Calu3 (cell line): ENCODE measurements at regions not wholly inside any gene's neighbourhood (a gene's known extent, or its start where the extent isn't known, plus 50 kb on each side); places are given as distances from the start of the nearest gene placed in this dataset.

Experiments
- BruUV-seq: library from RNA; stranded (reverse); fragments of 400-500 nt; replicated peaks from 2 replicates; lab custom pipeline; 2021; lab: Mats Ljungman, UMichigan
- CTCF ChIA-PET: fragments of 300-600 bp; sonication (Branson Sonifier 250); formaldehyde crosslinking; loops from one replicate; lab custom pipeline; 2022; ENCODE audit warnings: antibody characterized with exemption; lab: Charles Lee
- DNase-seq: peaks from one replicate; pipeline ENCODE4 v3.0.0; 2022
- H3K27ac Mint-ChIP-seq: one replicate; pipeline ENCODE4 v1.8.0; 2022; ENCODE audit warnings: mixed read lengths; ENCODE audit not compliant: unreplicated experiment
- H3K27me3 Mint-ChIP-seq: one replicate; pipeline ENCODE4 v1.8.0; 2022; ENCODE audit warnings: mixed read lengths; ENCODE audit not compliant: unreplicated experiment
- H3K36me3 Mint-ChIP-seq: one replicate; pipeline ENCODE4 v1.8.0; 2022; ENCODE audit warnings: mild to moderate bottlenecking, moderate library complexity, mixed read lengths; ENCODE audit not compliant: insufficient read depth, unreplicated experiment
- H3K4me1 Mint-ChIP-seq: one replicate; pipeline ENCODE4 v1.8.0; 2022; ENCODE audit warnings: mild to moderate bottlenecking, low read depth, mixed read lengths; ENCODE audit not compliant: unreplicated experiment
- H3K4me3 Mint-ChIP-seq: one replicate; pipeline ENCODE4 v1.8.0; 2022; ENCODE audit warnings: mild to moderate bottlenecking, low read depth, moderate library complexity, mixed read lengths; ENCODE audit not compliant: unreplicated experiment
- H3K9me3 Mint-ChIP-seq: one replicate; pipeline ENCODE4 v1.8.0; 2022; ENCODE audit warnings: low read depth, mixed read lengths; ENCODE audit not compliant: unreplicated experiment
- intact Hi-C: fragments of 100-400 bp; cut with micrococcal nuclease; formaldehyde crosslinking; loops from one replicate; pipeline ENCODE4 v1.10.0; 2022; ENCODE audit not compliant: unreplicated experiment
- TF ChIP-seq, protein P1 (sequence below): fragments of 200-600 bp; IDR thresholded peaks from one replicate; pipeline ENCODE4 v1.8.0; 2022; ENCODE audit warnings: antibody characterized with exemption; ENCODE audit not compliant: unreplicated experiment

DNA sequence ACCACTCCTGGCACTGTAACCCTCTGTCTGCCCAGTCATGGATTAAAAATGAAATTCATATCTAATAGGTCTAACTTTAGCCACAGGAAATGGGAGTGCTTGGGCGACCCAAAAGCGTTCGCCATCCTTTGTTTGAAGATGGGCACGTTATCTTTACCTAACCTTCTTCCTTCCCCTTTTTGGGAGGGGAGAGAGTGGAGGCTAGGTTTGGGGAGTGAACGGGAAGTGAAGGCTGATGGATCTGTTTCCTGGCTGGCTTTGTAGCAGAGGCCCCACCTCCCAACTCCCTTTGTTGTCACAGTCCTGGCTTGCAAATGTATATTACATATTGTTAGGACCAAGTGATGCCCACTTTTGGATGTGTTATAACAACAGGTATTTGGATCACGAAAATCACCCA lies 98.1 kb upstream of the ARHGEF3 start:
- Mint-ChIP-seq H3K27ac (no peak overlapping the region), H3K9me3 (no peaks in the 10 kb centered on the region), H3K4me3 (no peak overlapping the region), H3K27me3 (no peaks in the 10 kb centered on the region), H3K36me3 (no peaks in the 10 kb centered on the region), H3K4me1 (peaks cover 4% of the 10 kb centered on the region)
- no peak for DNase-seq
- intact Hi-C loops: no loop called here
- TF ChIP-seq, protein P1, sequence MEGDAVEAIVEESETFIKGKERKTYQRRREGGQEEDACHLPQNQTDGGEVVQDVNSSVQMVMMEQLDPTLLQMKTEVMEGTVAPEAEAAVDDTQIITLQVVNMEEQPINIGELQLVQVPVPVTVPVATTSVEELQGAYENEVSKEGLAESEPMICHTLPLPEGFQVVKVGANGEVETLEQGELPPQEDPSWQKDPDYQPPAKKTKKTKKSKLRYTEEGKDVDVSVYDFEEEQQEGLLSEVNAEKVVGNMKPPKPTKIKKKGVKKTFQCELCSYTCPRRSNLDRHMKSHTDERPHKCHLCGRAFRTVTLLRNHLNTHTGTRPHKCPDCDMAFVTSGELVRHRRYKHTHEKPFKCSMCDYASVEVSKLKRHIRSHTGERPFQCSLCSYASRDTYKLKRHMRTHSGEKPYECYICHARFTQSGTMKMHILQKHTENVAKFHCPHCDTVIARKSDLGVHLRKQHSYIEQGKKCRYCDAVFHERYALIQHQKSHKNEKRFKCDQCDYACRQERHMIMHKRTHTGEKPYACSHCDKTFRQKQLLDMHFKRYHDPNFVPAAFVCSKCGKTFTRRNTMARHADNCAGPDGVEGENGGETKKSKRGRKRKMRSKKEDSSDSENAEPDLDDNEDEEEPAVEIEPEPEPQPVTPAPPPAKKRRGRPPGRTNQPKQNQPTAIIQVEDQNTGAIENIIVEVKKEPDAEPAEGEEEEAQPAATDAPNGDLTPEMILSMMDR: no peak
- CTCF ChIA-PET: no interaction called here
- BruUV-seq: no TSS peak

DNA sequence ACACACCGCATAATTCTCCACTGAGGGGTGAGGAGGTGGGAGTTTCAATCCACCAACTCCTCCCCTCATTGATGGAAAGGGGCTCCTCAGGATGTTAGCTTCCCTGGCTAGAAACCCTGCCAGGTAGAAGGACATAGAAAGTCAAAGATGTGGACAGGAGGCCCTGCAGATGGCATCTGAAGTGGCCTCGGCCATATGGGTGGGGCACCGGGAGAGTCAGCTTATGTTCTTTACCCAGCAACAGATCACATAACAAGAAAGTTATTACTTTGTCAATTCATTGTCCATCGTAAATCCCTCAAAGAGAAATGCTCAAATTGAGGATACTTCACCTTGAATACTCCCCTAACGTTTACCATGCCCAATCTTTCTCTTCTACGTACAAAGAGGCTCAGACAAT lies 97.3 kb upstream of the ARHGEF3 start:
- no peak overlapping the region for H3K4me3 Mint-ChIP-seq
- no peak overlapping the region for H3K27ac Mint-ChIP-seq
- H3K27me3 Mint-ChIP-seq: no peaks in the 10 kb centered on the region
- intact Hi-C loops: no loop called here
- DNase-seq: no peak
- H3K36me3 Mint-ChIP-seq: no peaks in the 10 kb centered on the region
- TF ChIP-seq, protein P1: no peak
- no TSS peak for BruUV-seq
- H3K9me3 Mint-ChIP-seq: no peaks in the 10 kb centered on the region
- H3K4me1 Mint-ChIP-seq: no peaks in the 10 kb centered on the region
- CTCF ChIA-PET: no interaction called here

DNA sequence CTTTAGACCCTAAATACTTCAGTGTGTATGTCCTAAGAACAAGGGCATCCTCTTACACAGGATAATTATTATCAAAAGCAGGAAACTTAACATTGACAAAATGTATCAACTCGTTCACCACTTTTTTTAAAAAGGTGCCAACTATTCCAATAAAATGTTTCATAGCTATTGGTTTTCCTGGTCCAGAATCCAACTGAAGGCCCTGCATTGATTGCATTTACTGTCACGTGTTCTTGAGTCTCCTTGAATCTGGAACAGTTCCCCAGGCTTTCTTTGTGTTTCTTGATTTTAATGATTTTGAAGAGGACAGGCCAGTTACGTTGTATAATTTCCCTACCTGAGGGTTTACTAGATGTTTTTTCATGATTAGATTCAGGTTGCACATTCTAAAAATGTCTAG lies 94.6 kb upstream of the ARHGEF3 start:
- Mint-ChIP-seq H3K4me3 (no peak overlapping the region), H3K4me1 (no peaks in the 10 kb centered on the region), H3K27me3 (no peaks in the 10 kb centered on the region), H3K9me3 (no peaks in the 10 kb centered on the region), H3K27ac (no peak overlapping the region), H3K36me3 (no peaks in the 10 kb centered on the region)
- TF ChIP-seq, protein P1: no peak
- CTCF ChIA-PET: interaction anchor here (0.6 kb wide), 1 partner anchor 240 kb away, joined by 6 read pairs; no protein-coding TSS in a partner anchor
- no peak for DNase-seq
- no TSS peak for BruUV-seq
- intact Hi-C loops: no loop called here

DNA sequence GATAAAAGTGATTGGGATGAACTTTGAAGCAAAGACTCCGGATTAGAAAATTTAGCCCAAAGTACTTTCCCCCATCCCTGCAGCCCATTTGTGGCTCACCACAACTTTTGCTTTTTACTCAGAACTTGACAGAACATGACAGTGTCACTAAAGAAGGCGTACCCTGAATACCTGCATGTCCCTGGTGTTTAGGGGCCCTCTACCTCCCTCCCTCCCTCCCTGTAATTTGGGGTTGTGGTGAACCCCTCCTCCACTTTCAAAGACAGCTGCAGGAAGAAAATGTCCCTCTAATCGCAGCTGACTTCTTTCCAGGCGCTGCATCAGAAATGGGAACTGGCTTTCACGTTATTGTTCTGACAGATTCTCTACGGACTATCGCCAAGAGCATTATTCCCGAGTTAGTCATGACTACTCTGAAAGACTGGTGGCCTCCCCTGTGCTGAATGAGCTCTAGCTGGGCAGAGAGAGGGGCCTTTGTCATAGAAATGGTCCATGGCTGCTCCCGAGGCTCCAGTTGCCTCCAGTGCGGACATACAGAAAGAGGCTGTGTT lies 93.2 kb upstream of the ARHGEF3 start:
- no peaks in the 10 kb centered on the region for H3K36me3 Mint-ChIP-seq
- CTCF ChIA-PET: interaction anchor here (0.7 kb wide), 2 partner anchors 34 to 303 kb away, joined by 4 to 5 read pairs; no protein-coding TSS in a partner anchor
- TF ChIP-seq, protein P1: no peak
- no peak for DNase-seq
- no peak overlapping the region for H3K4me3 Mint-ChIP-seq
- no peak overlapping the region for H3K27ac Mint-ChIP-seq
- intact Hi-C loops: no loop called here
- no peaks in the 10 kb centered on the region for H3K4me1 Mint-ChIP-seq
- no peaks in the 10 kb centered on the region for H3K27me3 Mint-ChIP-seq
- no peaks in the 10 kb centered on the region for H3K9me3 Mint-ChIP-seq
- BruUV-seq: no TSS peak
